GM12878 (cell line): ENCODE measurements at regions not wholly inside any gene's neighbourhood (a gene's known extent, or its start where the extent isn't known, plus 50 kb on each side); places are given as distances from the start of the nearest gene placed in this dataset.

Experiments
- ATAC-seq: fragments of 200-7000 bp; cut with Tn5 transposase; 3 replicates; pipeline ENCODE4 v1.9.1; 2020; ENCODE audit warnings: mild to moderate bottlenecking, moderate library complexity
- BruUV-seq: library from RNA; stranded (reverse); fragments of 400-500 nt; replicated peaks from 2 replicates; lab custom pipeline; 2021; lab: Mats Ljungman, UMichigan
- CTCF ChIA-PET: fragments of 300-600 bp; sonication (Branson Sonifier 250); formaldehyde crosslinking; extraction: SDS; loops from one replicate; lab custom pipeline; 2021; ENCODE audit warnings: inconsistent platforms; lab: Yijun Ruan, JAX
- POLR2A ChIA-PET: fragments of 350-600 bp; formaldehyde crosslinking; extraction: SDS; loops from one replicate; lab custom pipeline; 2021; ENCODE audit warnings: inconsistent platforms; lab: Charles Lee
- RAD21 ChIA-PET: fragments of 300-600 bp; sonication (Branson Sonifier 250); formaldehyde crosslinking; loops from one replicate; lab custom pipeline; 2023; ENCODE audit warnings: antibody characterized with exemption; ENCODE audit not compliant: unreplicated experiment; lab: Charles Lee
- SMC1A ChIA-PET: fragments of 300-600 bp; sonication (Branson Sonifier 250); formaldehyde crosslinking; loops from one replicate; lab custom pipeline; 2023; ENCODE audit not compliant: unreplicated experiment, uncharacterized antibody; lab: Charles Lee
- DNase-seq: peaks from one replicate; pipeline ENCODE4 v3.0.0-alpha.2; 2011; ENCODE audit warnings: low read depth, low spot score
- FAIRE-seq: peaks from 3 replicates; lab custom pipeline; 2011; peaks lifted over from hg19 to GRCh38; lab: Jason Lieb, UNC
- H2AFZ ChIP-seq: 2 replicates; pipeline ENCODE4 v1.6.0; 2011; ENCODE audit warnings: low read depth, low read length, control low read depth; ENCODE audit not compliant: control insufficient read depth
- H3K27ac ChIP-seq: 2 replicates; pipeline ENCODE4 v1.5.1; 2011; ENCODE audit warnings: control low read depth; ENCODE audit not compliant: control insufficient read depth, insufficient read depth
- H3K27me3 ChIP-seq, 2 experiments: replicated peaks in 1 of 2; 2 replicates each; pipeline versions ENCODE4 v1.6.0 to v1.6.1; 2011; ENCODE audit warnings: low read length in 1 of 2; ENCODE audit not compliant: control insufficient read depth in 2 of 2, insufficient read depth in 2 of 2
- H3K36me3 ChIP-seq, 2 experiments: 2 replicates each; pipeline ENCODE4 v1.5.1; 2011; ENCODE audit warnings: low read length in 1 of 2; ENCODE audit not compliant: control insufficient read depth in 2 of 2, insufficient read depth in 2 of 2
- H3K4me1 ChIP-seq: 2 replicates; pipeline ENCODE4 v1.6.1; 2011; ENCODE audit warnings: mild to moderate bottlenecking, low read length, moderate library complexity, mixed read lengths; ENCODE audit not compliant: control insufficient read depth, insufficient read depth
- H3K4me2 ChIP-seq: 2 replicates; pipeline ENCODE4 v1.6.0; 2011; ENCODE audit warnings: control low read depth; ENCODE audit not compliant: control insufficient read depth, insufficient read depth
- H3K4me3 ChIP-seq: fragments of 200-600 bp; sonication (generic); 2 replicates; pipeline ENCODE4 v1.5.1; 2016
- H3K79me2 ChIP-seq: 2 replicates; pipeline ENCODE4 v1.6.0; 2011; ENCODE audit warnings: low read length; ENCODE audit not compliant: control insufficient read depth, insufficient read depth
- H3K9ac ChIP-seq: 2 replicates; pipeline ENCODE4 v1.8.0; 2011; ENCODE audit warnings: low read length, control low read depth, mixed read lengths; ENCODE audit not compliant: control insufficient read depth, insufficient read depth
- H3K9me3 ChIP-seq: replicated peaks from 3 replicates; pipeline ENCODE4 v1.5.1; 2011; ENCODE audit warnings: mild to moderate bottlenecking, low read length; ENCODE audit not compliant: control insufficient read depth, insufficient read depth
- H4K20me1 ChIP-seq: 2 replicates; pipeline ENCODE4 v1.6.0; 2011; ENCODE audit not compliant: control insufficient read depth, insufficient read depth
- E2F4 ChIP-seq: IDR thresholded peaks from 2 replicates; pipeline ENCODE4 v1.6.1; 2012; ENCODE audit warnings: low read depth, low read length, improper control_type of control experiment
- FOXK2 ChIP-seq: fragments of 450-650 bp; IDR thresholded peaks from 2 replicates; pipeline ENCODE4 v1.6.1; 2017; ENCODE audit warnings: mild to moderate bottlenecking, moderate library complexity
- MTA2 ChIP-seq: fragments of 450-650 bp; IDR thresholded peaks from 2 replicates; pipeline ENCODE4 v1.6.1; 2016; ENCODE audit warnings: low read depth, mild to moderate bottlenecking, moderate library complexity
- PBX3 ChIP-seq: IDR thresholded peaks from 2 replicates; pipeline ENCODE4 v1.6.1; 2011; ENCODE audit warnings: mild to moderate bottlenecking, low read depth, low read length, moderate library complexity; ENCODE audit not compliant: insufficient replicate concordance
- WGBS: methylation state at CpG from one replicate; pipeline ENCODE4 v1.1.6; 2016; ENCODE audit warnings: low lambda C conversion rate; ENCODE audit not compliant: insufficient replicate concordance, insufficient coverage; ENCODE audit errors: missing lambda C conversion rate; 5-methylcytosine and 5-hydroxymethylcytosine counted together
- in situ Hi-C: fragments of 300-500 bp; cut with MboI; formaldehyde crosslinking; loops from 9 replicates; pipeline ENCODE4 v1.14.3; 2018; ENCODE audit warnings: mixed read lengths
- intact Hi-C: fragments of 100-400 bp; cut with micrococcal nuclease; formaldehyde crosslinking; loops from one replicate; pipeline ENCODE4 v1.14.2; 2022; ENCODE audit not compliant: unreplicated experiment
- TF ChIP-seq, protein P1 (sequence below): fragments of 450-650 bp; IDR thresholded peaks from 2 replicates; pipeline ENCODE4 v1.6.1; 2017; ENCODE audit warnings: antibody characterized with exemption, mild to moderate bottlenecking, moderate library complexity

DNA sequence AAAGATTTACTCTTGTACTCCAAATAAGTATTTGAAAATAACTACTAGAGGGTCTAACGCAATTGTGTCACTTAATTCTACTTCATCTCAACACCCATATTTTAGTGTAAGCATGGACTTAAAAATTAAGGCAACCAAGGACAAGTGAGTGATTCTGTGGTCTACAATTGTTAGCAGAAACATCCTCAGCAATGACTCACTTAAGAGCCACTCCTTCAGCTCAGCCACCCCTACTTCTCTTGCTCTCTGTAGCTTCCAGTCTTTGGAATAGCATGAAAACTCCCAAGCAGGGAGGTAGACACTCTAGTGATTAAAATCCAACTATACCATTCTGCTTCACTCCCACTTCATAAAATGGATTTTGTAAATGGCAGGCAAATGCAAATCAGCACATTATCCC lies 116.0 kb upstream of the LRRN1 start (continued):
- TF ChIP-seq E2F4 = no peak

- ChIA-PET CTCF (no interaction called here), POLR2A (no interaction called here), RAD21 (no interaction called here), SMC1A (interaction anchor here (1.1 to 1.6 kb wide), 2 partner anchors 8 to 38 kb away, joined by 3 read pairs; no protein-coding TSS in a partner anchor)
- no peak overlapping the region for H3K9ac ChIP-seq
- no peak for FAIRE-seq
- H3K36me3 ChIP-seq = no peaks in the 10 kb centered on the region
- WGBS = 0% methylated on average over 1 of the region's 1 CpG
- no peaks in the 10 kb centered on the region for H3K79me2 ChIP-seq
- BruUV-seq = no TSS peak
- in situ Hi-C loops = no loop called here
- no peak for ATAC-seq
- H4K20me1 ChIP-seq = no peaks in the 10 kb centered on the region
- H3K4me3 ChIP-seq = no peak overlapping the region
- no peaks in the 10 kb centered on the region for H3K4me1 ChIP-seq
- H2AFZ ChIP-seq = no peak overlapping the region
- no peak overlapping the region for H3K27ac ChIP-seq
- TF ChIP-seq FOXK2 (no peak), MTA2 (no peak), PBX3 (no peak), E2F4 (no peak)
- TF ChIP-seq, protein P1, sequence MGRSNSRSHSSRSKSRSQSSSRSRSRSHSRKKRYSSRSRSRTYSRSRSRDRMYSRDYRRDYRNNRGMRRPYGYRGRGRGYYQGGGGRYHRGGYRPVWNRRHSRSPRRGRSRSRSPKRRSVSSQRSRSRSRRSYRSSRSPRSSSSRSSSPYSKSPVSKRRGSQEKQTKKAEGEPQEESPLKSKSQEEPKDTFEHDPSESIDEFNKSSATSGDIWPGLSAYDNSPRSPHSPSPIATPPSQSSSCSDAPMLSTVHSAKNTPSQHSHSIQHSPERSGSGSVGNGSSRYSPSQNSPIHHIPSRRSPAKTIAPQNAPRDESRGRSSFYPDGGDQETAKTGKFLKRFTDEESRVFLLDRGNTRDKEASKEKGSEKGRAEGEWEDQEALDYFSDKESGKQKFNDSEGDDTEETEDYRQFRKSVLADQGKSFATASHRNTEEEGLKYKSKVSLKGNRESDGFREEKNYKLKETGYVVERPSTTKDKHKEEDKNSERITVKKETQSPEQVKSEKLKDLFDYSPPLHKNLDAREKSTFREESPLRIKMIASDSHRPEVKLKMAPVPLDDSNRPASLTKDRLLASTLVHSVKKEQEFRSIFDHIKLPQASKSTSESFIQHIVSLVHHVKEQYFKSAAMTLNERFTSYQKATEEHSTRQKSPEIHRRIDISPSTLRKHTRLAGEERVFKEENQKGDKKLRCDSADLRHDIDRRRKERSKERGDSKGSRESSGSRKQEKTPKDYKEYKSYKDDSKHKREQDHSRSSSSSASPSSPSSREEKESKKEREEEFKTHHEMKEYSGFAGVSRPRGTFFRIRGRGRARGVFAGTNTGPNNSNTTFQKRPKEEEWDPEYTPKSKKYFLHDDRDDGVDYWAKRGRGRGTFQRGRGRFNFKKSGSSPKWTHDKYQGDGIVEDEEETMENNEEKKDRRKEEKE = no peak
- intact Hi-C loops = no loop called here
- no peaks in the 10 kb centered on the region for H3K27me3 ChIP-seq
- no peak overlapping the region for H3K4me2 ChIP-seq
- DNase-seq = no peak
- no peaks in the 10 kb centered on the region; the same call in 2 of the 3 replicates for H3K9me3 ChIP-seq
These were observed 123.4 kb upstream of the LRRN1 start for GRCh38 chr3:3675801-3676200.
